Stimulated activated CD8-positive, alpha-beta memory T cell treated with anti-CD3 and anti-CD28 coated beads, Interleukin-15, amount 100 ng/mL, for 24 hours (primary cell): ENCODE measurements at regions not wholly inside any gene's neighbourhood (a gene's known extent, or its start where the extent isn't known, plus 50 kb on each side); places are given as distances from the start of the nearest gene placed in this dataset.

ENCODE experiments used
- DNase-seq: peaks from one replicate; pipeline ENCODE4 v3.0.0-alpha.2; 2020; ENCODE audit warnings: low read depth

DNA sequence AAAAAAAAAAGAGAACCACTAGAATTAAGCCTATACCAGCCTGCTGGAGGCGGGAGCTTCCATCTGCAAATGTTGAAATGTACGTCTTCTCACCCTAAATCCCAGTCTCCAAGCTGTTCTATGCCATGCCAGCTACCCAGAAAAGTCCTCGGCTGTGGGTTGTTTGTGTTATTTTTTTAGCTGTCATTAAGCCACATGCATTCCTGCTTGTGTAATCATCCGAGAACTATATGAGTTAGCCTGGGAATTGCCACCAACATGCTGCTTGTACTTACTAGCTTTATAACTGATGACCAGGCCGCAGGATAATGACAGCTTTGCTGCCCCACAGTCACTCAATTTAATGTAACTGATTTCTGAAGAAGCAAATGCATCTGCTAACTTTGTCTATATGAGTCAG is 313.9 kb upstream of the SALL1 start:
- DNase-seq: no peak

DNA sequence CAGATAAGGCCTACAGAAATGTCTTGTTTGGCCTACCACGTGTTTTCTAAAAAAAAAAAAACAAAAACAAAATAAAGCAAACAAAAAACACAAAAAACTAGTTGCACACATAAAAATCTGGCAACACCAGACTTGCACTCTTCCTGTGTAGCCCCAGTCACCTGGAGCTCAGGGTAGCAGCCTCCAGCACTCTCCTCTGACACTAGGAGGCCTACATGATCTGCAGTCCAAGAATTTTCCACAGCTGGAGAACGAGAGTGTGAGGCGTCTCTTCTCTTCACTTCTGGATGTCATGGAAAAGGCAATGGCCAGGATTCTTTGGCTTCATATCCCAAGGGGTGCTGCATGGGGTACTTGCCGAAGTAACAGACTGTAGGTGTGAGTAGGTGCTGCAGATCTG is 310.2 kb upstream of the SALL1 start:
- no peak for DNase-seq

DNA sequence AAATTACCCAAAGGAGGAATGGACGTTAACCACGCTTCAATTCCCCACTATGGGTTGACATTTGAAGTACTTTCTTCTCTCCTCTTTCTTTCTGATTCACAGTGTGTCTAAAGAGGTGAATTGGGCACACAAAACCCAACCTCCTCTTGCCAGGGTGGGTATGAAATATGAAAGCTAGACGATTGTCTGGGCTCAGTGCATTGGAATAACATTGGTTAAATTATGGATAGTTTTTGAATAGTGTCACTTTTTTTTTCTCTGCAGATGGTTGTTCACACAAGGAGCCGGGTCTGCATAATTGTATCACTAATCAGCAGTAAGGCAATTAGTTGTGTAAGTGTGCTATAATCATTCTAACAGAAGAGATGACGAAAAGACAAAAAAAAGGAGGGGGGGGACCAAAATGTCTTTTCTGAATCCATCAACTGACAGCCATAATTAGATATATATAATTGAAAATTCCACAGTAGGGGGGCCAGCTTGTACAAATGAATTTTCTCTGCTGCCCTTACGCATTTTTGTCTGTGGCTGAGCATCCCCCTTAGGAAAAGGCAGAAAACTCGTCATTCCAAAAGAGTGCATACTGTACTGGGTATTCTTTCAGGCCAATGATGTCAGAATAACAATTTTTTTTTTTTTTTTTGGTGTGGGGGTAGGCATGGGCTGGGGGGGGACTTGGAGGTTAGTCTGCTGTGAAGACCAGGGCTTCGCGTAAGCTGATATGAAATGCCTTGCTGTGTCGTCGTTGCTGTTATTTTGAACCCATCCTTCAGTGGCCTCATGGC is 307.5 kb upstream of the SALL1 start:
- no peak for DNase-seq

DNA sequence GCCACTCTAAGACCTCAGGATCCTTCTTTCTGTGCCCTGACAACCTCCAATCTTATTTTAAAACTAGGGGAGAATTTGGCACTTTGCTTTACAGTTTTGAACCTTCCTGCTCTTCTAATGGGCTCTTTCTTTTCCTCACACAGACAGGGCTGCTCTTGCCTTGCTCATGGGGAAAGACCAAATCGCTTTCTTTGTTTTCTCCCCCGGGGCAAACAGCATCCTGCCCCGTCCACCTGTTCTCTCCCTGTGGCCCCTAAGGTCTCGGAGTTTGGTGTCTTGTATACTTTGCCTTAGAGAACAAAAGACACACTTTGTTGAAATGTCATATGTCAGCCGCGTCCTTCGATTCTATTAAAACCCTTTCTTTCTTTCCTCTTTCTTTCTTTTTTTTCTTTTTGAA is 306.7 kb upstream of the SALL1 start:
- no peak for DNase-seq

DNA sequence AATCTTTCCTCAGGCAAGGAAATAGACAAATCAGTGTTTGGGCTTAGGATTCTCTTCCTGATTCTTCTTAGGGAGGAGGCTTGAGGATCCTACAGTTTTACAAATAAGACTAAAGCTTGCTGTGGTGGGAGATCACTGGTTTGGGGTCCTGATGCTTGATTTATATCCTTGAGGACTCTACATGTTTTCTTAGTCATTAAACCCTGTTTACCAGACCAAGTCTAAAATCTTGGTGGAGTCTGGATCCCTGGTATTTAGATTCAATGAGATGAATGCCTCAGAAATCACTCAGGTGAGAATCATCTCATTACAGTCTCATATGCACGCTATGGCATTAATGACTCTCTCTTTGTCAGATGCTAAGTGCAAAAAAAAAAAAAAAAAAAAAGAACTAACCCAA is 304.3 kb upstream of the SALL1 start:
- DNase-seq: no peak

DNA sequence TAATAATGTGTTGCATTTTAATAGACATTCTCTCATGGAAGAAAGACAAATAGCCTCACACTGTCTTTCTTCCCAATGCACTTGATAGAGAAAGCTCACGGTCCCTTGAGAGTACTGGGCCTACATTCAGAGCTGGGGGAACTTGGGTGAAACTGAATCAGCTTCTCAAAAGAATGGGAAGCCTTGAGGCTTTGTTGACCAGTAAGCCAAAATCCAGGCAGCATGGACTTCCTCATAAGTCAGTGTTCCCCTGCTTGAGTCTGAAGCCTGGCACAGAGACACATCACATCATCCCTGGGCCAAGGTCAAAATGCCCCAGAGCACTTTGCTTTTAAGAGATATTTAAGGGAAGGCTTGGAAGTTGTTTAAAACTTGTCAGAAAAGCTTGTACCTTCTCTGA is 302.2 kb upstream of the SALL1 start:
- DNase-seq: no peak

DNA sequence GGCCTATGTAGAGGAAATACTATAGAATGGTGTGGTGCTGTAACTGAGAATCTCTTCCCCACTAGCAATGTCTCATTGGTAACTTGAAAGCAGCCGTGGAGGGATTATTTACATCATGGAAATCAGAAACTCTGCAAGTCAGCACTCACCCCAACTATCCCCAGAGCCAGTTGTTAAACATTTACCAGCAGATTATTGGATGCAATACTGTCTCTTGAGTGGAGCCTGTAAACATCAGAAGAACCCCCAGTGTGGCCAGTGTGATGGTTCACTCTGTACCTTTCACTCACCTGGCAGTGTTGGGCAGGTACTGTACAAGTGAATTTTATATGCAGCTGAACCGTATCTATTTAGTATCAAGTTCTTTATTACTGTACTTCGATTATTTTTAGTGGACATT is 299.8 kb upstream of the SALL1 start:
- DNase-seq: no peak

DNA sequence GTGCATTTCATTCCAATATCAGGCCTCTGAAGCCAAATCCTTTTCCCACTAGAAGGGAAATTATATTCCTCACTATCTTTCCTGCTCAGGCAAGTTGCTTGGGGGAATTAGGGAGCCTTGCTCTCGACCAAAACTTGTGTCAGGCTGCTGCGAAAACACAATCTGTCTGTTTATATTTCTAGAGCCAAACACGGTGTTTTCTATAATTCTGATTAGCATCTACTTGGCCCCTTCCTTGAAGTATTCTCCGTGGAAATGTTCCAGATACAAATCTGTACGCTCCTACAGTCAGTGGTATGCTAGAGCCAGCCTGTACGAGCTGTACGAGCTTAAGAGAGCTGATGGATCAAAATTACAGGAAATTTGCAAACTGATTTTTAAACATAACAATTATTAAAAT is 299.3 kb upstream of the SALL1 start:
- no peak for DNase-seq

DNA sequence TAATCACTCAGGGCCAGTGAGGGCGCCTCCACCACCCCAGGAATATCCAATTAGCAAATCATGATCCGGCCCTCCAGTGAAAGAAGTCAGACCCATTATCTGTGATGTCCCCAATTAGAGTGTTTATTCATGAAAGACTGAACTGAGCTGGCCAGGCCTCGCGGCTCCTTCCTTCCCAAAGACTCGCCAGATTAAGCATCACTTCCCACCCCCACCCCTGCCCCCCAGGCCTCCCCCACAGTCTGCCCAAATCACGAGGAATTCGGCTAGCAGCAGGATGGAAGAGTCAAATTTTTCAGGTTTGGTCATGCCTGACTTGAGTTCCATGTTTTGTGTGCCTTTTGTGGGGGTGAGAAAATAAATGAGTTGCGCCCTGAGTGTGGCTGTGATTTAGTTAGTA is 298.4 kb upstream of the SALL1 start:
- DNase-seq: no peak

DNA sequence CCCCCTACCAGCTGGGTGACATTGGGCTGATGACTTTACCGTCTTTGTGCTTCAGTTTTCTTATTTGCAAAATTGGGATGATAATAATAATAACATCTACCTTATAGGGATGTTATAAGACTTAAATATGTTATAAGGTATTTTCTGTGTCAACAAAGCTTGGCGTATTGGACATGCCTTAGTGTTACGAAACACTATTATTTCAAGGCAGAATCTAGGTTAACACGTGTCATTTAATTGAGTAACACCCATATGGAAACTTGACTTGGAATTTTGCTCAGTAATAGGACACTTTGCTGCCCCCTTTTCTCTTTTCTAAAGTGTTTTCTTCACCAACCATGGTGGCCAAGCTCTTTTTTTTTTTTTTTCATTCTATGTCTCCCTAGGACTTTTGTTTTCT is 294.2 kb upstream of the SALL1 start:
- no peak for DNase-seq

DNA sequence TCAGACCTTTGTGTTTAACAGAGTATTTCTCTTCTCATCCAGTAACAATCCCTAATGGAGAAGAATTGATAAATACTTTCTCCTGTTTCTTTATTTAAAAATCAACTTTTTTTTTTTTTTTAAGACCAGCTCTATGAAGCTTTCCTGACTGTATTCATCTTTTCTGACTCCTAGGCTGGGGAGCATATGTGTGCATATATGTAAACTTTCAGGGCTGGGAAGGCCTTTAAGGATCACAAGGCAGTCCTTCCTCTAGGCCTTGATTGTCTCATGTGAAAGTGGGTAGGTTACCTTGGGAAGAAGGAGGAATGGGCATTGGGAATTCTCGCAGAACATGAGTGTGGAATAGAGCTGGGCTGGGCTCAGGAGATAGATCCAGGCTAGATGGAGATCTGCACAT is 292.9 kb upstream of the SALL1 start:
- DNase-seq: no peak

DNA sequence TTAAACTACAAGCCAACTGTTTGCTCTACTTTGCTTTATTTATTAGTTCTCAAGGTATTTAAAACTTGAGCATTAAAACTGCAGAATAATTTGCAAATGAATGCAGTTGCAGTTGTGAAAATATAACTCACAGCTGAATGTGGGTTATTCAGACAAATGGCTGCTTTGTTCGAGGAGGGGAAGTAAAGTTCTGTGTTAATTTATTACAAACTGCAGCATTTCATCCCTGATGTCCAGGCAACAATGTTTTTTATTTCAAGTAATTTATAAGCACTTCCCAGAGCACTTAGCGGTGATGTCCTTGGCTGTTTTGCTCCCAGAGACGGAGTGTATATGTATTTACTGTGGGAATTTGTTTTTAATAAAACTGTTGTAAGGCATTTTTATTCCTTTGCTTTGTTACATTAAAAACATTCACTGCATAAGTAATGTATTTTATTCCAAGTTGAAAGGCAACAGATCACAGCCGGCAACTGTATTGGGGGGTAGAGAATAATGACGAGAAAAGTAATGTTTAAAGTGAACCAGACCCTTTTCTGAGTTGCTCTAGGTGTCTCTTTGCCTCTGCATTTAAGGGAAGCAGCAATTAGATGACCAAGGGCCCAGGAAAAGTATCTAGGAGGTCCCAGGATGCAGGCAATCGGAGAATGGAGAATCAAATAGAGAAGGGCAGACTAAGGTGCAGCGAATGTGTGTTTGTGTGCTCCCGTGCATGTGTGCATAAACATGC is 291.2 kb upstream of the SALL1 start:
- DNase-seq: no peak

DNA sequence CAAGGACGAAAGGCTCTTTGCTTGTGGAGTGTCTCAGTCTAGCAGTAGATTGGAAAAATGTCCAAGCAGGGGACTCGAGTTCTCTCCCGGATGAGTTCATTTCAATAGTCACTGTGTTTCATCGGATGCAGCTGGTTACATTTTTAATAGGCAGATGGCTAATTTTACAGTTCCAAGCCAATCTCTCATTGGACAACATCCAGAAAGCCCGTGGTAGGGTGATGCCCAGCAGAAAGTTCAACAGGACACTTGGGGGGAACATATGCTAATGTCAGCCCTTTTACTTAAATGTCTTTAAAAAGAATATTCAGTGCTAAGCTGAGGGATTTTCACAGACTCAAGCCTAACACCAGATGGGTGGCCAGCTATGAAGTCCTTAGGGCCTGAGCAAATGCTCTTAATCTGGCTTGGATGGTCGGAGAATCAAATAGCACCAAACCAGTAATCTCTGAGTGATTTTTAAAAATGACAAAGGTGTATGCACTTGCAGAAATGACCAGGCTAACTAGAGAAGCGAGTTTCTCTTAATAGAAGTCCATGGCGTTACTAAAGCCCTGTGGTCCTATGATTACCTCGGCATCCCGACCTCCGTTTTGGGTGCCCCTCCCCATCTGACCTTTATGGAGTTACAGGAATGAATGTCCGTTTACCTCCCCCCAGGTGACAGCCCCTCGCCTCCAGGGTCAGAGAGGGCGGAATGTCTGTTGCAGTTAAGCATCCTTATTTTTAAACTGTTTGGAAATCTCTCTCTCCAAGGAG is 289.2 kb upstream of the SALL1 start:
- DNase-seq: no peak

DNA sequence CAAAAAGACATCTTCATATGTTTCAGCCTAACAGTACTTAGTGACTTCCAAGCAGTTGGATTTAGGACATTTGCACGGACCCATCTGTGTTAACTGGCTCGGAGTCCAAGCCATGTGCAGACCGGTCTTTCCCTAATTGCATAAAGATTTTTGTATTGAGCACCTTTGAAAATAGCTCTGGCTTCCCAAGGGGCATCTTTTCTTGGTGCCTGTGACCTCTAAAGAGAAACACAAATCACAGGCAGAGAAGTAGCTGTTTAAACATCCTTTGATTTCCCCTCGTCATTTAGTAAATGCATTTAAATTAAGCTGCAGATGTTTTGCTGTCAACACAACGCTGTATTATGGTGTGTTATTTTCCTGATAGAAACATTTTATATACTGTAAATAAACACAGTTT is 288.2 kb upstream of the SALL1 start:
- no peak for DNase-seq

DNA sequence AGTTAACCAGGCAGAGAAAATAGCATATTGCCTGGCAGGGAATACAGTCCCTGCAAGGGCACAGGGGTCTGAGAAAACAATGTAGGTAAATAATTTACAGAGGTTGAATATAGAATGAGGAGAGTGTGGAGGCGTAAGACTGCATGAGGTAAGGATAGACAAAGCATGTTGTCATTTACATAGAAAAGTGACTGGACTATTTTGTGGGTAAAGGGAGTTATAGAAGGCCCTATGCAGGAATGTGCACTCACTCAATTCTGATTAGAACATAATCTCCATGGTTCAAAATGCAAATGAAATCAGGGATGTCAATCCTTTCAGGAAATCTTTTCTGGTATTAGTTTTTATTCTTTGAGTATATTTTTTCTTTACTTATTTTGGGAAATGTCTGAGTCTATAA is 285.7 kb upstream of the SALL1 start:
- no peak for DNase-seq

DNA sequence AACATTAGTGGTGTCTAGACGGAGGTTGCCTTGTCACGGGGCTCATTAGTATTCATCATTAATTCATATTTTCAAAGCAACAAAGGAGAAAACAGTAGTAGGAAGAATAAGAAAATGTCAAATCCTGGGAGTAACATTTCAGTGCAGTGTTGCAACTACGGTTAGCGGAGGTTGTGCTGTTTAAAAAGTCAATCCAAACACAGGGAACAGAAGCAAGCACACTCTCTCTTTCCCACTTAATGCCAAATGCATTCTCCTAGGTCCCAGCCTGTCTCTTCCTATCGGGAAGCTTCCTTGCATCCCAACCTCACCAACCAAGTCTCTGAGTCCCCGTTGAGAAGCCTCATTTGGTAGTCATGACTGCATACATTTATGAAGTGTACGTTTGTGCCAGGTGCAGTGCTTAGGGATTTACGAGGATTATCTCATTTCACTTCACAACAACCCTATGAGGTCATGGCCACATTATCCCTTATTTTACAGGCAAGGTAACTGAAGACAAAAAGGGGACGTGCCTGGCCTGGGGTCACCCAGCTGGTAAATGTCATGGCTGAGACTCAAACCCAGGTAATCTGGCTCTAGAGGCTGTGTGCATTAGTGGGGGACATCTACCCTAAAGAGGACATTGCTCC is 283.6 kb upstream of the SALL1 start:
- no peak for DNase-seq

DNA sequence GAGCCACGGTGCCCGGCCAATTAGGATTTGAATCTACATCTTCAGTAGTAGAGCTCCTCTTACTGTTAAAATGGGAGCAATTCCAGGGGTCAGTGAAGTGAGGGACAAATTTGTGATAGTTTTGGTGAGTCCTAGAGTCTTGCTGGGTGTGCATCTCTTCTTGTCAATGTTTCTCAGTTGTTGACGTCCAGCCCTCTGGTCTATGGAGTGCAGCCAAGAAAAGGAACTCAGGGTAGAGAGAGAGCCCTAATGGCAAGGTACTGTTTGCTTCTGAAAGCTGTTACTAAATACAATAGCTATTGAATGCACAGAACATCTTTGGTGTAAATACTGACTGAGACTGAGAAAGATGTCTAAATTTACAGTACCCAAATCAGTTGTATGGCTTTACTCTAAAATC is 282.5 kb upstream of the SALL1 start:
- no peak for DNase-seq

DNA sequence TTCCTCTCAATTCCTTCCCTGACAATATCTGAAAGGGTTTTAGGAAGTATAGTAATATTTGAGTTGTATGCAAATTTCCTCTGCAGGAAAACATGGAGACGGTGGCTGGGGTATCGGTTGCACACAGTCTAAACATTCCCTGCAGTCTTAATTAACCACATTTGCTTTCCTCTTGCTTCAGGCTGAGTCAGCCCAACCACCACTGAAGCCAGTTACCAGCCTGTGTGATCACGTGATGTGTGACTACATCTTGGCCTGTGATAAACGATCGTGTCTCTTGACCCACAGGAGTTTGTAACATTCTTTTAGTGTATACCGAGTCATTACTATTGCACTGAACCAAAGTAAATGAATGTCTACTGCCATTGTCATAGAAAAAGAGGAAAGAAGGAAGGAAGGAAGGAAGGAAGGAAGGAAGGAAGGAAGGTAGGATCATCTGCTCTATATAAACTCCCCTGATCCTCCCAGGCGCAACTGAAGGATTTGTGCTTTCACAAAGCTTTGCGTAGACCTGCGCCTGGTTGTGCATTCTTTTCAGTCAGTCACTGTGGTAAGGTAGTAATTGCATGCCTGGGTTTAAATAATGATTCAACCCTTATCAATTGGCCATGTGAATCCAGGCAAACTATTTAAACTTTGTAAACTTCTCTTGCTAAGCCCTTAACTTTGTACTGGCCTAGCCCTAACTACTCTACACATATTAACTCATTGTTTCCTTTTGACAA is 280.6 kb upstream of the SALL1 start:
- no peak for DNase-seq

DNA sequence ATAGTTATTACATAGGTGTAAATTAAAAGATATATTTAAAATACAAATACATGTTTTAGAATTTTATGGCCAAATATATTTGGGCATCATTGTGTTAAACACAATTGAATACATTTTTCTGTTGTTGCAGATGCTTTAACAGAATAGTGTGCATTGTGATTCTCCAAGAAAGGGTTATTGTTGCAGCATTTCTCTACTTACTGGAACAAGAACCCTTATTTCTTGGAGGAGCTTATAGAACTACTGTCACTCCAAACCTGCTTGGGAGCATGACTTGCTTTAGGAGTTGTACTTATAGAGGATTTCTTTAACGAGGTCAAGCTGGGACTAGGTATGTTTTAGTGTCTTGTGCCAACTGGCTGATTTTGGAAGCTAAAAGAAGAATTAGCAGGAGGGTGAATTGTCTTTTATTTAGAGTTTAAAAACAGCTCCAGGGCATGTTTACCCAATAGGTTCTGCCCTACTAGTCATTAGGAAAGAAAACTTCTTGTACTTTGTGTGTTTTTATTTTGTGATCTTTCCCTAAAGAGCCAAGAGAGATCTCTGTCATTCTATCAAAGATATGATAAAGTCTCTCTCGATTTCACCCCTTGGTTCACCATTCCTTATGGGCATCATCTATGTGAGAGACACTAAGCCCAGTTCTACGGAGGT is 279.8 kb upstream of the SALL1 start:
- DNase-seq: no peak

DNA sequence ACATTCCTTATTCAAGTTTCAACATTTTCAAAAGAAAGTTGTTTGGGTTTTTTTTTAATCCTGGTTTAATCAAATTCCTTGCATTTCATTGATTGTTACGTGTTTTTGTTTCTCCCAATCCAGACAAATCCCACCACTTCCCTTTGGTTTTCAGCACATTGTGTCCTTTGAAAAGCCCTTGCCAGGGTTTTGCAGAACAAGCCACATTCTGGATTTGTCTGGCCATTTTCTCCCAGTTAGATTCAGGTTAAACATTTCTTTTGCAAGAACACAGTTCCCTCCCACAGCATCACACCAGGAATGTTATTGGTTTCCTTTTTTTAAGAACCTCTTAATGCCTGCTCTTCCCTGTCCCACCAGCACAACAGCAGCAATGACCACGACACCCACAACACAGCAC is 278.0 kb upstream of the SALL1 start:
- no peak for DNase-seq

DNA sequence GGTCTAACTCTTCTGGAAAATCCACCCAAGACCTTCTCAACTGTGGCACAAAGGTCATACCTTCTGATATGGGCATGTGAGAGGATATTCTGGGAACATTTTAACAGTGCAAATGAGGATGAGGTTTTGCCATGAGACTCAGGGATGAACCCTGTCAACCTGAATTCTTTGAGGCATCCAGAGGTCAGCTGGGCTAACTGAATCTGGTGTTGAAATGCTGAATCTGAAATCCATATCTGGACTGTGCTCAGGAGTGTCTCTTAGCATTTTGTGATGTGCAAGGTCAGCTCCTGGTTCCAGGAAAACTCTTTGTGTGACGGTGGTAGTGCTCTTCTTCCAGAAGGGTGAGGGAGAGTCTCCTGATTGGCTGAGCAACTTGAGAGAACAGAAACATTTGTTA is 276.0 kb upstream of the SALL1 start:
- no peak for DNase-seq

DNA sequence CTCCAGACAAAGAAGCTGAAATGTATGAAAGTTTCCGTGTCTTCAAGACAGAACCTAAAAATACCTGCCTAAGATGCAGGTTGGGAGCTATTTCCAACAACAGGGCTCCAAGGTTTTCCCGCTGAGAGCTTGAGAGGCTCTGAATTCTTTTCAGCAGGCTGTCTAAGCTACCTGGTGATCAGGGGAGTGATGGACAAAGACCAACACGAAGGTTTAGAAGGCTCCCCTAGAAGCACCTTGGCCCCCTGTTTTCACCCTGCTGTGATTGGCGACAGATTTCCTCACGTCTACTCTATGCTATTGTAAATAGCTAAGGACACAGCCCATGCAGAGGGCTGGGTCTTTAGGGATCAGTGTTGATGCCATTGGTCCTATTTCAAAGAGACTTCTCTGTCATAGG is 275.2 kb upstream of the SALL1 start:
- DNase-seq: no peak
